Endothelial cell of umbilical vein (primary cell): ENCODE measurements at regions not wholly inside any gene's neighbourhood (a gene's known extent, or its start where the extent isn't known, plus 50 kb on each side); places are given as distances from the start of the nearest gene placed in this dataset.

Experiments
- BruUV-seq: library from RNA; stranded (reverse); fragments of 400-500 nt; replicated peaks from 2 replicates; lab custom pipeline; 2021; lab: Mats Ljungman, UMichigan
- CTCF ChIA-PET: fragments of 300-600, 350-600 bp; sonication (Branson Sonifier 250); formaldehyde crosslinking; loops from one replicate; lab custom pipeline; 2021; ENCODE audit warnings: antibody characterized with exemption, inconsistent platforms; lab: Charles Lee
- POLR2A ChIA-PET: fragments of 300-600, 350-600 bp; sonication (Branson Sonifier 250); formaldehyde crosslinking; loops from one replicate; lab custom pipeline; 2021; ENCODE audit warnings: antibody characterized with exemption, inconsistent platforms; lab: Charles Lee
- DNase-seq: peaks from one replicate; pipeline ENCODE4 v3.0.0-alpha.2; 2011; ENCODE audit warnings: low read depth, low spot score
- FAIRE-seq: peaks from 2 replicates; lab custom pipeline; 2011; peaks lifted over from hg19 to GRCh38; lab: Jason Lieb, UNC
- H2AFZ ChIP-seq: 2 replicates; pipeline ENCODE4 v1.6.0; 2012; ENCODE audit warnings: low read depth, low read length, control low read depth, inconsistent platforms
- H3K27ac ChIP-seq: 2 replicates; pipeline ENCODE4 v1.5.1; 2011; ENCODE audit warnings: low read depth, mild to moderate bottlenecking, control low read depth, low read length, moderate library complexity; ENCODE audit not compliant: insufficient read depth
- H3K27me3 ChIP-seq, 2 experiments: 2 replicates each; pipeline versions ENCODE4 v1.6.0 to v1.6.1; 2011; ENCODE audit warnings: low read length in 2 of 2, mixed read lengths in 1 of 2; ENCODE audit not compliant: control insufficient read depth in 2 of 2, insufficient read depth in 2 of 2
- H3K36me3 ChIP-seq, 2 experiments: 2 replicates in 1 of 2; 3 replicates in 1 of 2; pipeline ENCODE4 v1.5.1; 2011; ENCODE audit warnings: low read length in 2 of 2, mild to moderate bottlenecking in 1 of 2, moderate library complexity in 1 of 2; ENCODE audit not compliant: control insufficient read depth in 2 of 2, insufficient read depth in 2 of 2; ENCODE audit errors: extremely low read depth in 1 of 2
- H3K4me1 ChIP-seq: 3 replicates; pipeline ENCODE4 v1.5.1; 2011; ENCODE audit warnings: mild to moderate bottlenecking, low read length; ENCODE audit not compliant: control insufficient read depth, insufficient read depth; ENCODE audit errors: extremely low read depth
- H3K4me2 ChIP-seq: 2 replicates; pipeline ENCODE4 v1.6.1; 2011; ENCODE audit warnings: low read length, control low read depth, mixed read lengths; ENCODE audit not compliant: insufficient read depth
- H3K4me3 ChIP-seq, 3 experiments: fragments of 200-600 bp in 1 of 3; sonication (generic), shearing (Covaris generic) in 1 of 3; replicated peaks in 1 of 3; 2 replicates each; pipeline ENCODE4 v1.5.1; 2011 to 2016; ENCODE audit warnings: control low read depth in 3 of 3, low read length in 3 of 3, mild to moderate bottlenecking in 2 of 3, inconsistent platforms in 1 of 3, low read depth in 1 of 3, moderate library complexity in 1 of 3; ENCODE audit not compliant: insufficient read depth in 1 of 3
- H3K79me2 ChIP-seq: 2 replicates; pipeline ENCODE4 v1.6.0; 2012; ENCODE audit warnings: low read length, inconsistent platforms; ENCODE audit not compliant: control insufficient read depth, insufficient read depth
- H3K9ac ChIP-seq: replicated peaks from 2 replicates; pipeline ENCODE3; 2011; ENCODE audit warnings: low read length, control low read depth; ENCODE audit not compliant: insufficient read depth; ENCODE audit errors: extremely low read depth
- H3K9me1 ChIP-seq: replicated peaks from 3 replicates; pipeline ENCODE4 v1.6.0; 2011; ENCODE audit warnings: mild to moderate bottlenecking, low read length; ENCODE audit not compliant: control insufficient read depth, insufficient read depth; ENCODE audit errors: extremely low read depth
- H3K9me3 ChIP-seq: replicated peaks from 2 replicates; pipeline ENCODE4 v1.5.1; 2012; ENCODE audit warnings: low read length, inconsistent platforms; ENCODE audit not compliant: control insufficient read depth, insufficient read depth
- H4K20me1 ChIP-seq: replicated peaks from 2 replicates; pipeline ENCODE3; 2011; ENCODE audit warnings: mild to moderate bottlenecking, low read length; ENCODE audit not compliant: control insufficient read depth, insufficient read depth; ENCODE audit errors: extremely low read depth
- EZH2 ChIP-seq: IDR thresholded peaks from 2 replicates; pipeline ENCODE4 v1.6.1; 2012; ENCODE audit warnings: borderline replicate concordance, low read depth, mild to moderate bottlenecking, moderate library complexity, low read length, inconsistent platforms; ENCODE audit not compliant: severe bottlenecking
- FOS ChIP-seq: IDR thresholded peaks from 2 replicates; pipeline ENCODE4 v1.6.1; 2011; ENCODE audit warnings: mild to moderate bottlenecking, low read length, moderate library complexity, borderline replicate concordance; ENCODE audit not compliant: insufficient read depth
- GATA2 ChIP-seq: IDR thresholded peaks from 2 replicates; pipeline ENCODE4 v1.7.0; 2011; ENCODE audit warnings: low read depth, mild to moderate bottlenecking, moderate library complexity, mixed read lengths, low read length; ENCODE audit not compliant: insufficient read length, insufficient read depth
- JUN ChIP-seq: IDR thresholded peaks from 2 replicates; pipeline ENCODE4 v1.6.1; 2011; ENCODE audit warnings: borderline replicate concordance, low read depth; ENCODE audit not compliant: insufficient read length, insufficient read depth
- MAX ChIP-seq: IDR thresholded peaks from 2 replicates; pipeline ENCODE4 v1.6.1; 2011; ENCODE audit not compliant: insufficient read depth, insufficient read length
- MYC ChIP-seq: IDR thresholded peaks from one replicate; pipeline ENCODE4 v1.6.1; 2011; ENCODE audit warnings: mild to moderate bottlenecking, low read depth, low read length
- POLR2A ChIP-seq: IDR thresholded peaks from 2 replicates; pipeline ENCODE4 v1.6.1; 2012; ENCODE audit warnings: low read depth, mild to moderate bottlenecking, control low read depth, low read length
- dilution Hi-C: fragments of 300-500 bp; cut with MboI; formaldehyde crosslinking; loops from one replicate; pipeline ENCODE4 v1.15.0; 2019; ENCODE audit warnings: low sequenced_read_pairs; ENCODE audit not compliant: extremely low pct_ligation_motif_present
- intact Hi-C: fragments of 100-400 bp; cut with micrococcal nuclease; formaldehyde crosslinking; loops from one replicate; pipeline ENCODE4 v1.10.0; 2022
- TF ChIP-seq, protein P1 (sequence below), 2 donors: IDR thresholded peaks; 1 replicate in 1 of 2; 2 replicates in 1 of 2; pipeline ENCODE4 v1.5.1; 2011; ENCODE audit warnings: low read length in 2 of 2, mild to moderate bottlenecking in 2 of 2, moderate library complexity in 2 of 2, control low read depth in 1 of 2, inconsistent platforms in 1 of 2, low read depth in 1 of 2; ENCODE audit not compliant: insufficient read depth in 1 of 2; ENCODE audit errors: extremely low read depth in 1 of 2

GRCh38 chr14:54170301-54170700 is 213.7 kb upstream of the BMP4 start:
- intact Hi-C loops (no loop called here), dilution Hi-C loops (no loop called here)
- H2AFZ ChIP-seq: no peak overlapping the region
- no peak for FAIRE-seq
- H3K27ac ChIP-seq: no peak overlapping the region
- H3K4me1 ChIP-seq: peaks cover 62% of the 10 kb centered on the region
- TF ChIP-seq JUN (no peak), FOS (no peak), MYC (no peak), POLR2A (no peak), MAX (no peak), GATA2 (no peak), EZH2 (no peak)
- TF ChIP-seq, protein P1, sequence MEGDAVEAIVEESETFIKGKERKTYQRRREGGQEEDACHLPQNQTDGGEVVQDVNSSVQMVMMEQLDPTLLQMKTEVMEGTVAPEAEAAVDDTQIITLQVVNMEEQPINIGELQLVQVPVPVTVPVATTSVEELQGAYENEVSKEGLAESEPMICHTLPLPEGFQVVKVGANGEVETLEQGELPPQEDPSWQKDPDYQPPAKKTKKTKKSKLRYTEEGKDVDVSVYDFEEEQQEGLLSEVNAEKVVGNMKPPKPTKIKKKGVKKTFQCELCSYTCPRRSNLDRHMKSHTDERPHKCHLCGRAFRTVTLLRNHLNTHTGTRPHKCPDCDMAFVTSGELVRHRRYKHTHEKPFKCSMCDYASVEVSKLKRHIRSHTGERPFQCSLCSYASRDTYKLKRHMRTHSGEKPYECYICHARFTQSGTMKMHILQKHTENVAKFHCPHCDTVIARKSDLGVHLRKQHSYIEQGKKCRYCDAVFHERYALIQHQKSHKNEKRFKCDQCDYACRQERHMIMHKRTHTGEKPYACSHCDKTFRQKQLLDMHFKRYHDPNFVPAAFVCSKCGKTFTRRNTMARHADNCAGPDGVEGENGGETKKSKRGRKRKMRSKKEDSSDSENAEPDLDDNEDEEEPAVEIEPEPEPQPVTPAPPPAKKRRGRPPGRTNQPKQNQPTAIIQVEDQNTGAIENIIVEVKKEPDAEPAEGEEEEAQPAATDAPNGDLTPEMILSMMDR (IDR thresholded peaks at IDR 0.05; ENCODE audit: extremely low read depth in 1 of 2, insufficient read depth in 1 of 2, low read depth in 1 of 2, low read length in 2 of 2): no peak
- no peaks in the 10 kb centered on the region for H4K20me1 ChIP-seq
- H3K79me2 ChIP-seq: no peaks in the 10 kb centered on the region
- DNase-seq: no peak
- no peak overlapping the region for H3K4me3 ChIP-seq
- CTCF ChIA-PET: interaction anchor here (1.0 to 6.8 kb wide), 5 partner anchors 30 to 631 kb away, joined by 3 to 103 read pairs (median 3); no protein-coding TSS in a partner anchor
- no peaks in the 10 kb centered on the region for H3K9me1 ChIP-seq
- H3K27me3 ChIP-seq: no peaks in the 10 kb centered on the region
- POLR2A ChIA-PET: no interaction called here
- H3K9ac ChIP-seq: no peak overlapping the region
- H3K4me2 ChIP-seq: peak overlapping the region; percentile 40
- BruUV-seq: no TSS peak
- H3K36me3 ChIP-seq: no peaks in the 10 kb centered on the region
- no peaks in the 10 kb centered on the region for H3K9me3 ChIP-seq
